SK-N-SH (cell line): ENCODE measurements at regions not wholly inside any gene's neighbourhood (a gene's known extent, or its start where the extent isn't known, plus 50 kb on each side); places are given as distances from the start of the nearest gene placed in this dataset.

Source experiments
- CTCF ChIA-PET: fragments of 300-600, 350-600 bp; formaldehyde crosslinking; extraction: SDS; loops from one replicate; lab custom pipeline; 2021; lab: Yijun Ruan, JAX
- POLR2A ChIA-PET: fragments of 350-600 bp; sonication (Branson Sonifier 250); formaldehyde crosslinking; extraction: SDS; loops from one replicate; lab custom pipeline; 2020; ENCODE audit warnings: antibody characterized with exemption, inconsistent platforms; lab: Yijun Ruan, JAX
- DNase-seq: peaks from one replicate; pipeline ENCODE4 v3.0.0; 2012
- H2AFZ ChIP-seq: fragments of 200-600 bp; sonication (generic); 2 replicates; pipeline ENCODE4 v1.8.1; 2016; ENCODE audit warnings: antibody characterized with exemption, mild to moderate bottlenecking, low read depth
- H3F3A ChIP-seq: fragments of 200-600 bp; sonication (generic); replicated peaks from 2 replicates; pipeline ENCODE3; 2016; ENCODE audit warnings: antibody characterized with exemption, mild to moderate bottlenecking; ENCODE audit not compliant: insufficient read depth
- H3K27ac ChIP-seq, 2 experiments: fragments of 200-500 bp in 1 of 2; fragments of 200-600 bp in 1 of 2; sonication (Bioruptor generic) in 1 of 2; sonication (generic), shearing (Covaris generic) in 1 of 2; 2 replicates each; pipeline versions ENCODE4 v1.5.1 to v1.6.1; 2014 to 2016; ENCODE audit warnings: low read depth in 2 of 2, inconsistent platforms in 1 of 2, low read length in 1 of 2, mild to moderate bottlenecking in 1 of 2, mixed read lengths in 1 of 2
- H3K27me3 ChIP-seq: fragments of 200-600 bp; sonication (generic), shearing (Covaris generic); 2 replicates; pipeline ENCODE4 v1.6.1; 2016; ENCODE audit warnings: mixed run types; ENCODE audit not compliant: insufficient read depth
- H3K36me3 ChIP-seq, 2 experiments: fragments of 200-500 bp in 1 of 2; fragments of 200-600 bp in 1 of 2; sonication (Bioruptor generic) in 1 of 2; sonication (generic) in 1 of 2; replicated peaks in 1 of 2; 2 replicates each; pipeline versions ENCODE3 to v1.5.1; 2014 to 2016; ENCODE audit warnings: low read length in 1 of 2, mild to moderate bottlenecking in 1 of 2; ENCODE audit not compliant: insufficient read depth in 2 of 2, control insufficient read depth in 1 of 2
- H3K4me1 ChIP-seq, 2 experiments: fragments of 200-500 bp in 1 of 2; fragments of 200-600 bp in 1 of 2; sonication (Bioruptor generic) in 1 of 2; sonication (generic), shearing (Covaris generic) in 1 of 2; 2 replicates each; pipeline versions ENCODE4 v1.5.1 to v1.6.1; 2014 to 2016; ENCODE audit warnings: low read depth in 1 of 2, low read length in 1 of 2, mixed run types in 1 of 2; ENCODE audit not compliant: insufficient read depth in 2 of 2, control insufficient read depth in 1 of 2
- H3K4me2 ChIP-seq: fragments of 200-600 bp; sonication (generic), shearing (Covaris generic); 2 replicates; pipeline ENCODE4 v1.6.1; 2017; ENCODE audit warnings: mixed run types
- H3K4me3 ChIP-seq, 2 experiments: fragments of 200-500 bp in 1 of 2; fragments of 200-600 bp in 1 of 2; sonication (Bioruptor generic) in 1 of 2; sonication (generic), shearing (Covaris generic) in 1 of 2; 2 replicates each; pipeline versions ENCODE4 v1.5.1 to v1.8.1; 2014 to 2016; ENCODE audit warnings: low read depth in 2 of 2, inconsistent platforms in 1 of 2, low read length in 1 of 2, mild to moderate bottlenecking in 1 of 2, mixed read lengths in 1 of 2, moderate library complexity in 1 of 2
- H3K79me2 ChIP-seq: fragments of 200-600 bp; sonication (generic); 2 replicates; pipeline ENCODE4 v1.8.1; 2017; ENCODE audit warnings: mild to moderate bottlenecking; ENCODE audit not compliant: insufficient read depth
- H3K9ac ChIP-seq: fragments of 200-600 bp; sonication (generic); 2 replicates; pipeline ENCODE4 v1.6.1; 2017; ENCODE audit warnings: mixed run types
- H3K9me2 ChIP-seq: fragments of 200-600 bp; sonication (generic); 2 replicates; pipeline ENCODE4 v1.6.1; 2017; ENCODE audit warnings: mixed run types
- H3K9me3 ChIP-seq: fragments of 200-600 bp; sonication (generic); 2 replicates; pipeline ENCODE4 v1.6.1; 2017; ENCODE audit warnings: mixed run types, mild to moderate bottlenecking, moderate library complexity
- H4K20me1 ChIP-seq: fragments of 200-600 bp; sonication (generic); 2 replicates; pipeline ENCODE4 v1.6.1; 2017; ENCODE audit warnings: mild to moderate bottlenecking, mixed run types; ENCODE audit not compliant: insufficient read depth
- FOSL2 ChIP-seq: IDR thresholded peaks from 2 replicates; pipeline ENCODE4 v1.4.0; 2012; ENCODE audit warnings: low read depth, mild to moderate bottlenecking, moderate library complexity, borderline replicate concordance
- FOXJ3 ChIP-seq: sonication (generic); formaldehyde crosslinking; IDR thresholded peaks from 2 replicates; pipeline ENCODE4 v1.5.1; 2020; ENCODE audit warnings: mild to moderate bottlenecking, missing genetic modification reagents
- FOXM1 ChIP-seq: IDR thresholded peaks from 2 replicates; pipeline ENCODE4 v1.4.0; 2012; ENCODE audit warnings: low read depth, mild to moderate bottlenecking
- JUND ChIP-seq: IDR thresholded peaks from 2 replicates; pipeline ENCODE4 v1.4.0; 2012
- NFIC ChIP-seq: IDR thresholded peaks from 2 replicates; pipeline ENCODE4 v1.4.0; 2012; ENCODE audit warnings: borderline replicate concordance
- RFX5 ChIP-seq: IDR thresholded peaks from 2 replicates; pipeline ENCODE4 v1.6.1; 2012; ENCODE audit warnings: mild to moderate bottlenecking, improper control_type of control experiment, low read length
- TAF1 ChIP-seq: IDR thresholded peaks from 2 replicates; pipeline ENCODE4 v1.6.1; 2012; ENCODE audit warnings: low read depth, mild to moderate bottlenecking, low read length, moderate library complexity, borderline replicate concordance
- TEAD4 ChIP-seq: IDR thresholded peaks from 2 replicates; pipeline ENCODE4 v1.4.0; 2012; ENCODE audit warnings: mild to moderate bottlenecking, borderline replicate concordance; ENCODE audit not compliant: insufficient read depth
- WGBS: methylation state at CpG from one replicate; pipeline ENCODE4 v1.1.6; 2017; ENCODE audit warnings: low lambda C conversion rate; 5-methylcytosine and 5-hydroxymethylcytosine counted together
- TF ChIP-seq, protein P1 (sequence below): IDR thresholded peaks from 2 replicates; pipeline ENCODE4 v1.4.0; 2012; ENCODE audit warnings: low read depth, borderline replicate concordance
- TF ChIP-seq, protein P2 (sequence below): fragments of 150-350 bp; IDR thresholded peaks from 2 replicates; pipeline ENCODE4 v1.6.1; 2017; ENCODE audit warnings: antibody characterized with exemption, low read length, low read depth, borderline replicate concordance
- TF ChIP-seq, protein P3 (sequence below): fragments of 200-600 bp; sonication (generic); IDR thresholded peaks from 2 replicates; pipeline ENCODE4 v1.6.1; 2017; ENCODE audit warnings: antibody characterized with exemption, mild to moderate bottlenecking, moderate library complexity
- TF ChIP-seq, protein P4 (sequence below): IDR thresholded peaks from 2 replicates; pipeline ENCODE4 v1.4.0; 2012; ENCODE audit warnings: low read depth, borderline replicate concordance
- TF ChIP-seq, protein P5 (sequence below): fragments of 150-350 bp; IDR thresholded peaks from 2 replicates; pipeline ENCODE4 v1.6.1; 2016; ENCODE audit warnings: mild to moderate bottlenecking, low read depth, low read length

DNA sequence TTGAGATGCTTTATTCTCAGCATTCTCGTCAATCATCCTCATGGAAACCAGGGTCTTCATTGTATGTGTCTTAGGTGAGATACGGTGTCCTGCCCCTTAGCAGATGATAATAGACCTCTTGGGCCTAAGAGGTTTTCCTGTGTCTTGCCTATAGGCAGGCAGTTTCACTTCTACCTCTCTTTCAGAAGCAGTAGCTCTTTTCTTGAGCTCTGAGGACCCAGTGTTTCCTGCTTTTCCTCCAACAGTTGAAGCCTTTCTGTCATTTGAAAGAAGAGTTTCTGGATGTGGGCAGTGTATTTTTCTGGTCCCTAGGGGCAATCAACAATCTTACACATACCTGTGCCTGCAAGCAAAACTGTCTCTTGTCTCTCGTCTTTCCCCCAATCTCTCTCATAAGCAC is 1550.3 kb upstream of the LRRTM3 start:
- Histone ChIP-seq H3K36me3 (no peaks in the 10 kb centered on the region), H3K9me3 (no peaks in the 10 kb centered on the region), H3K9me2 (no peaks in the 10 kb centered on the region), H3K27ac (no peak overlapping the region), H2AFZ (no peak overlapping the region), H3K27me3 (no peaks in the 10 kb centered on the region), H3K4me3 (no peak overlapping the region), H3K4me2 (no peak overlapping the region), H3K79me2 (no peaks in the 10 kb centered on the region), H3F3A (no peaks in the 10 kb centered on the region)
- POLR2A ChIA-PET, result no interaction called here
- WGBS, result 63% methylated on average over 3 of the region's 3 CpGs
- TF ChIP-seq, protein P1, sequence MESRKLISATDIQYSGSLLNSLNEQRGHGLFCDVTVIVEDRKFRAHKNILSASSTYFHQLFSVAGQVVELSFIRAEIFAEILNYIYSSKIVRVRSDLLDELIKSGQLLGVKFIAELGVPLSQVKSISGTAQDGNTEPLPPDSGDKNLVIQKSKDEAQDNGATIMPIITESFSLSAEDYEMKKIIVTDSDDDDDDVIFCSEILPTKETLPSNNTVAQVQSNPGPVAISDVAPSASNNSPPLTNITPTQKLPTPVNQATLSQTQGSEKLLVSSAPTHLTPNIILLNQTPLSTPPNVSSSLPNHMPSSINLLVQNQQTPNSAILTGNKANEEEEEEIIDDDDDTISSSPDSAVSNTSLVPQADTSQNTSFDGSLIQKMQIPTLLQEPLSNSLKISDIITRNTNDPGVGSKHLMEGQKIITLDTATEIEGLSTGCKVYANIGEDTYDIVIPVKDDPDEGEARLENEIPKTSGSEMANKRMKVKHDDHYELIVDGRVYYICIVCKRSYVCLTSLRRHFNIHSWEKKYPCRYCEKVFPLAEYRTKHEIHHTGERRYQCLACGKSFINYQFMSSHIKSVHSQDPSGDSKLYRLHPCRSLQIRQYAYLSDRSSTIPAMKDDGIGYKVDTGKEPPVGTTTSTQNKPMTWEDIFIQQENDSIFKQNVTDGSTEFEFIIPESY, result no peak
- TF ChIP-seq NFIC (no peak), TEAD4 (no peak), JUND (no peak), RFX5 (no peak), TAF1 (no peak), FOXM1 (no peak), FOXJ3 (CRISPR knock-in tag) (no peak), FOSL2 (no peak)
- TF ChIP-seq, protein P2, sequence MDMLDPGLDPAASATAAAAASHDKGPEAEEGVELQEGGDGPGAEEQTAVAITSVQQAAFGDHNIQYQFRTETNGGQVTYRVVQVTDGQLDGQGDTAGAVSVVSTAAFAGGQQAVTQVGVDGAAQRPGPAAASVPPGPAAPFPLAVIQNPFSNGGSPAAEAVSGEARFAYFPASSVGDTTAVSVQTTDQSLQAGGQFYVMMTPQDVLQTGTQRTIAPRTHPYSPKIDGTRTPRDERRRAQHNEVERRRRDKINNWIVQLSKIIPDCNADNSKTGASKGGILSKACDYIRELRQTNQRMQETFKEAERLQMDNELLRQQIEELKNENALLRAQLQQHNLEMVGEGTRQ, result no peak
- TF ChIP-seq, protein P3, sequence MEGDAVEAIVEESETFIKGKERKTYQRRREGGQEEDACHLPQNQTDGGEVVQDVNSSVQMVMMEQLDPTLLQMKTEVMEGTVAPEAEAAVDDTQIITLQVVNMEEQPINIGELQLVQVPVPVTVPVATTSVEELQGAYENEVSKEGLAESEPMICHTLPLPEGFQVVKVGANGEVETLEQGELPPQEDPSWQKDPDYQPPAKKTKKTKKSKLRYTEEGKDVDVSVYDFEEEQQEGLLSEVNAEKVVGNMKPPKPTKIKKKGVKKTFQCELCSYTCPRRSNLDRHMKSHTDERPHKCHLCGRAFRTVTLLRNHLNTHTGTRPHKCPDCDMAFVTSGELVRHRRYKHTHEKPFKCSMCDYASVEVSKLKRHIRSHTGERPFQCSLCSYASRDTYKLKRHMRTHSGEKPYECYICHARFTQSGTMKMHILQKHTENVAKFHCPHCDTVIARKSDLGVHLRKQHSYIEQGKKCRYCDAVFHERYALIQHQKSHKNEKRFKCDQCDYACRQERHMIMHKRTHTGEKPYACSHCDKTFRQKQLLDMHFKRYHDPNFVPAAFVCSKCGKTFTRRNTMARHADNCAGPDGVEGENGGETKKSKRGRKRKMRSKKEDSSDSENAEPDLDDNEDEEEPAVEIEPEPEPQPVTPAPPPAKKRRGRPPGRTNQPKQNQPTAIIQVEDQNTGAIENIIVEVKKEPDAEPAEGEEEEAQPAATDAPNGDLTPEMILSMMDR, result no peak
- TF ChIP-seq, protein P4, sequence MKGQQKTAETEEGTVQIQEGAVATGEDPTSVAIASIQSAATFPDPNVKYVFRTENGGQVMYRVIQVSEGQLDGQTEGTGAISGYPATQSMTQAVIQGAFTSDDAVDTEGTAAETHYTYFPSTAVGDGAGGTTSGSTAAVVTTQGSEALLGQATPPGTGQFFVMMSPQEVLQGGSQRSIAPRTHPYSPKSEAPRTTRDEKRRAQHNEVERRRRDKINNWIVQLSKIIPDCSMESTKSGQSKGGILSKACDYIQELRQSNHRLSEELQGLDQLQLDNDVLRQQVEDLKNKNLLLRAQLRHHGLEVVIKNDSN, result no peak
- TF ChIP-seq, protein P5, sequence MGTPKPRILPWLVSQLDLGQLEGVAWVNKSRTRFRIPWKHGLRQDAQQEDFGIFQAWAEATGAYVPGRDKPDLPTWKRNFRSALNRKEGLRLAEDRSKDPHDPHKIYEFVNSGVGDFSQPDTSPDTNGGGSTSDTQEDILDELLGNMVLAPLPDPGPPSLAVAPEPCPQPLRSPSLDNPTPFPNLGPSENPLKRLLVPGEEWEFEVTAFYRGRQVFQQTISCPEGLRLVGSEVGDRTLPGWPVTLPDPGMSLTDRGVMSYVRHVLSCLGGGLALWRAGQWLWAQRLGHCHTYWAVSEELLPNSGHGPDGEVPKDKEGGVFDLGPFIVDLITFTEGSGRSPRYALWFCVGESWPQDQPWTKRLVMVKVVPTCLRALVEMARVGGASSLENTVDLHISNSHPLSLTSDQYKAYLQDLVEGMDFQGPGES, result no peak
- TF ChIP-seq, all 33 proteins: peak for 0
- no peak overlapping the region for H3K9ac ChIP-seq
- CTCF ChIA-PET, result no interaction called here
- DNase-seq, result no peak
- no peaks in the 10 kb centered on the region for H4K20me1 ChIP-seq
- H3K4me1 ChIP-seq, result no peaks in the 10 kb centered on the region
